ENCODE measurements at regions not wholly inside any gene's neighbourhood (a gene's known extent, or its start where the extent isn't known, plus 50 kb on each side); places are given as distances from the start of the nearest gene placed in this dataset.

DNA sequence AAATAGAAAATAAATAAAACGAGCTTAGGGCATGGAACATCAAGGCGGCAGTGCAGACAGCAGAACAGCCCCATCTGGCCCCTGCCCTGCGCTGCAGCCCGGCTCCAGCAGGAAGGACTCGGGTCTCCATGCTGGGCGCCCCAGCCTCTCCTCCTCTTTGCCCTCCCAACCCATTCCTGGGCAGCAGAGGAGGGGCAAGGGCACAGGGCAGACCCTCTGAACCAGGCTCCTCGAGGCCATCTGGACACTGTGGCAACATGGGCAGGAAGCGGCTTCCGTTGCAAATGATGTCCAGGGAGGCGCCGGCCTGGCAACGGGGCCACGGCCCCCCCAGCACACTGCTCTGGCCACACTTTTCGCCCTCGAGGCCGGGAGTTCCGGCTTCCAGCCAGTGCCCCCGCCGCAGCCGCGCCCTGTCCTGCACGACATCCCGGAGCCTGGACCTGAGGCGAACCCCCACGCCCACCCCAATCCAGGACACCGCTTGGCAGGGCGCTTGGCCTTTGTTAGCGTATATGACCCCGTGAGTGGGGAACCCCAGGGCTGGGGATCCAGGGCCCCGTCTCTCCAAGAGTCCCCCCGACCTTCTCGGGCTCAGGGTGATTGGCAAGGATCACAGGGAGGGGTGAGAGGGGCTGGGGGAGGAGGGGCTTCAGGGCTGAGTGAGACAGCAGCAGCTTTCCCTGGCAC, 192.1 kb downstream of the IGLL1 start:
- TF ChIP-seq, protein P1, sequence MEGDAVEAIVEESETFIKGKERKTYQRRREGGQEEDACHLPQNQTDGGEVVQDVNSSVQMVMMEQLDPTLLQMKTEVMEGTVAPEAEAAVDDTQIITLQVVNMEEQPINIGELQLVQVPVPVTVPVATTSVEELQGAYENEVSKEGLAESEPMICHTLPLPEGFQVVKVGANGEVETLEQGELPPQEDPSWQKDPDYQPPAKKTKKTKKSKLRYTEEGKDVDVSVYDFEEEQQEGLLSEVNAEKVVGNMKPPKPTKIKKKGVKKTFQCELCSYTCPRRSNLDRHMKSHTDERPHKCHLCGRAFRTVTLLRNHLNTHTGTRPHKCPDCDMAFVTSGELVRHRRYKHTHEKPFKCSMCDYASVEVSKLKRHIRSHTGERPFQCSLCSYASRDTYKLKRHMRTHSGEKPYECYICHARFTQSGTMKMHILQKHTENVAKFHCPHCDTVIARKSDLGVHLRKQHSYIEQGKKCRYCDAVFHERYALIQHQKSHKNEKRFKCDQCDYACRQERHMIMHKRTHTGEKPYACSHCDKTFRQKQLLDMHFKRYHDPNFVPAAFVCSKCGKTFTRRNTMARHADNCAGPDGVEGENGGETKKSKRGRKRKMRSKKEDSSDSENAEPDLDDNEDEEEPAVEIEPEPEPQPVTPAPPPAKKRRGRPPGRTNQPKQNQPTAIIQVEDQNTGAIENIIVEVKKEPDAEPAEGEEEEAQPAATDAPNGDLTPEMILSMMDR (tag by site-specific recombination; IDR thresholded peaks at IDR 0.05), result no peak
- no peak for TF ChIP-seq ZBTB1 (tag by site-specific recombination; IDR thresholded peaks at IDR 0.05)
- TF ChIP-seq, protein P2, sequence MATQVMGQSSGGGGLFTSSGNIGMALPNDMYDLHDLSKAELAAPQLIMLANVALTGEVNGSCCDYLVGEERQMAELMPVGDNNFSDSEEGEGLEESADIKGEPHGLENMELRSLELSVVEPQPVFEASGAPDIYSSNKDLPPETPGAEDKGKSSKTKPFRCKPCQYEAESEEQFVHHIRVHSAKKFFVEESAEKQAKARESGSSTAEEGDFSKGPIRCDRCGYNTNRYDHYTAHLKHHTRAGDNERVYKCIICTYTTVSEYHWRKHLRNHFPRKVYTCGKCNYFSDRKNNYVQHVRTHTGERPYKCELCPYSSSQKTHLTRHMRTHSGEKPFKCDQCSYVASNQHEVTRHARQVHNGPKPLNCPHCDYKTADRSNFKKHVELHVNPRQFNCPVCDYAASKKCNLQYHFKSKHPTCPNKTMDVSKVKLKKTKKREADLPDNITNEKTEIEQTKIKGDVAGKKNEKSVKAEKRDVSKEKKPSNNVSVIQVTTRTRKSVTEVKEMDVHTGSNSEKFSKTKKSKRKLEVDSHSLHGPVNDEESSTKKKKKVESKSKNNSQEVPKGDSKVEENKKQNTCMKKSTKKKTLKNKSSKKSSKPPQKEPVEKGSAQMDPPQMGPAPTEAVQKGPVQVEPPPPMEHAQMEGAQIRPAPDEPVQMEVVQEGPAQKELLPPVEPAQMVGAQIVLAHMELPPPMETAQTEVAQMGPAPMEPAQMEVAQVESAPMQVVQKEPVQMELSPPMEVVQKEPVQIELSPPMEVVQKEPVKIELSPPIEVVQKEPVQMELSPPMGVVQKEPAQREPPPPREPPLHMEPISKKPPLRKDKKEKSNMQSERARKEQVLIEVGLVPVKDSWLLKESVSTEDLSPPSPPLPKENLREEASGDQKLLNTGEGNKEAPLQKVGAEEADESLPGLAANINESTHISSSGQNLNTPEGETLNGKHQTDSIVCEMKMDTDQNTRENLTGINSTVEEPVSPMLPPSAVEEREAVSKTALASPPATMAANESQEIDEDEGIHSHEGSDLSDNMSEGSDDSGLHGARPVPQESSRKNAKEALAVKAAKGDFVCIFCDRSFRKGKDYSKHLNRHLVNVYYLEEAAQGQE (tag by site-specific recombination; IDR thresholded peaks at IDR 0.05), result no peak

Data from HEK293 (cell line).